Fibroblast of lung (primary cell): ENCODE measurements at regions not wholly inside any gene's neighbourhood (a gene's known extent, or its start where the extent isn't known, plus 50 kb on each side); places are given as distances from the start of the nearest gene placed in this dataset.

Source experiments
- DNase-seq, 2 donors: peaks; one replicate each; pipeline versions ENCODE4 v3.0.0 to v3.0.0-alpha.2; 2010; ENCODE audit warnings: low read depth in 2 of 2
- H2AFZ ChIP-seq: 2 replicates; pipeline ENCODE4 v1.5.1; 2012; ENCODE audit warnings: low read length, control low read depth, inconsistent platforms
- H3K27ac ChIP-seq: 2 replicates; pipeline ENCODE4 v1.5.1; 2011; ENCODE audit warnings: low read length, control low read depth; ENCODE audit not compliant: insufficient read depth
- H3K27me3 ChIP-seq: 2 replicates; pipeline ENCODE4 v1.5.1; 2011; ENCODE audit warnings: mild to moderate bottlenecking, low read length; ENCODE audit not compliant: control insufficient read depth, insufficient read depth
- H3K36me3 ChIP-seq: 2 replicates; pipeline ENCODE4 v1.5.1; 2011; ENCODE audit warnings: low read length; ENCODE audit not compliant: control insufficient read depth, insufficient read depth
- H3K4me1 ChIP-seq: 2 replicates; pipeline ENCODE4 v1.5.1; 2011; ENCODE audit warnings: low read length; ENCODE audit not compliant: control insufficient read depth, insufficient read depth; ENCODE audit errors: extremely low read depth
- H3K4me2 ChIP-seq: 2 replicates; pipeline ENCODE4 v1.5.1; 2011; ENCODE audit warnings: low read length, control low read depth; ENCODE audit not compliant: insufficient read depth; ENCODE audit errors: extremely low read depth
- H3K4me3 ChIP-seq, 4 experiments: fragments of 200-600 bp in 1 of 4; sonication (generic) in 1 of 4; replicated peaks in 1 of 4; 2 replicates each; pipeline ENCODE4 v1.5.1; 2011 to 2016; ENCODE audit warnings: low read length in 4 of 4, low read depth in 3 of 4, mild to moderate bottlenecking in 3 of 4, control low read depth in 2 of 4, inconsistent platforms in 1 of 4, mixed read lengths in 1 of 4; ENCODE audit not compliant: insufficient read depth in 1 of 4; ENCODE audit errors: control extremely low read depth in 1 of 4
- H3K79me2 ChIP-seq: 2 replicates; pipeline ENCODE4 v1.5.1; 2012; ENCODE audit warnings: mild to moderate bottlenecking, low read length, inconsistent platforms; ENCODE audit not compliant: control insufficient read depth, insufficient read depth
- H3K9ac ChIP-seq: 2 replicates; pipeline ENCODE4 v1.5.1; 2011; ENCODE audit warnings: mild to moderate bottlenecking, low read length, control low read depth; ENCODE audit not compliant: insufficient read depth
- H3K9me3 ChIP-seq: 2 replicates; pipeline ENCODE4 v1.5.1; 2012; ENCODE audit warnings: low read depth, low read length; ENCODE audit not compliant: control insufficient read depth, insufficient read depth
- H4K20me1 ChIP-seq: 2 replicates; pipeline ENCODE4 v1.5.1; 2011; ENCODE audit warnings: low read length; ENCODE audit not compliant: control insufficient read depth, insufficient read depth; ENCODE audit errors: extremely low read depth
- EZH2 ChIP-seq: IDR thresholded peaks from 2 replicates; pipeline ENCODE4 v1.5.1; 2012; ENCODE audit warnings: low read length, control low read depth, mild to moderate bottlenecking; ENCODE audit errors: missing control alignments
- TF ChIP-seq, protein P1 (sequence below), 2 donors: IDR thresholded peaks in 1 of 2; conservative IDR thresholded peaks in 1 of 2; 1 replicate in 1 of 2; 2 replicates in 1 of 2; pipeline ENCODE4 v1.5.1; 2011 to 2012; ENCODE audit warnings: low read length in 2 of 2, control low read depth in 1 of 2, inconsistent platforms in 1 of 2, low read depth in 1 of 2, mild to moderate bottlenecking in 1 of 2

DNA sequence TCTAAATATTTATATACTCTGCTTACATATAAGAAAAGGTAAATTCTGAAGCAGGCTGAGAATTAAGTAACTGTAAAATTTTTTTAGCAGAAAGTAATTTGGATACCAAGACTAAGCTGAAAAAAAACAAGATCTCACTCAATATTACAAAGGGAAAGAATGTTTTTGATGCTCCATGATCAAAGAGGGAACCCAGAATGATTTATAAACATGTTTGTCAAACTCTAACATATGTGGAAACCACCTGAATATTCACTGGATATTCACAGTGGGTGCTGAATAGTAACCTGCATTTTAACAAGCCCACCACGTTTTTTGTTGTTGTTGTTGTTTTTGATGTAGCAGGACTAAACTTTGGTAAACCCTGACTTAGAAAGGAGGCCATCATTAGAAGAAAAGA lies 324.9 kb upstream of the GATB start:
- TF ChIP-seq, protein P1, sequence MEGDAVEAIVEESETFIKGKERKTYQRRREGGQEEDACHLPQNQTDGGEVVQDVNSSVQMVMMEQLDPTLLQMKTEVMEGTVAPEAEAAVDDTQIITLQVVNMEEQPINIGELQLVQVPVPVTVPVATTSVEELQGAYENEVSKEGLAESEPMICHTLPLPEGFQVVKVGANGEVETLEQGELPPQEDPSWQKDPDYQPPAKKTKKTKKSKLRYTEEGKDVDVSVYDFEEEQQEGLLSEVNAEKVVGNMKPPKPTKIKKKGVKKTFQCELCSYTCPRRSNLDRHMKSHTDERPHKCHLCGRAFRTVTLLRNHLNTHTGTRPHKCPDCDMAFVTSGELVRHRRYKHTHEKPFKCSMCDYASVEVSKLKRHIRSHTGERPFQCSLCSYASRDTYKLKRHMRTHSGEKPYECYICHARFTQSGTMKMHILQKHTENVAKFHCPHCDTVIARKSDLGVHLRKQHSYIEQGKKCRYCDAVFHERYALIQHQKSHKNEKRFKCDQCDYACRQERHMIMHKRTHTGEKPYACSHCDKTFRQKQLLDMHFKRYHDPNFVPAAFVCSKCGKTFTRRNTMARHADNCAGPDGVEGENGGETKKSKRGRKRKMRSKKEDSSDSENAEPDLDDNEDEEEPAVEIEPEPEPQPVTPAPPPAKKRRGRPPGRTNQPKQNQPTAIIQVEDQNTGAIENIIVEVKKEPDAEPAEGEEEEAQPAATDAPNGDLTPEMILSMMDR (conservative IDR thresholded peaks at IDR 0.05 in 1 of 2, IDR thresholded peaks at IDR 0.05 in 1 of 2; ENCODE audit: low read depth in 1 of 2, low read length in 2 of 2): no peak
- no peak for TF ChIP-seq EZH2
- no peak overlapping the region for H3K9ac ChIP-seq
- H3K4me3 ChIP-seq: no peak overlapping the region
- no peak for DNase-seq
- no peaks in the 10 kb centered on the region for H4K20me1 ChIP-seq
- no peak overlapping the region for H2AFZ ChIP-seq
- H3K4me1 ChIP-seq: no peaks in the 10 kb centered on the region
- no peaks in the 10 kb centered on the region for H3K36me3 ChIP-seq
- H3K27me3 ChIP-seq: no peaks in the 10 kb centered on the region
- no peak overlapping the region for H3K27ac ChIP-seq
- no peaks in the 10 kb centered on the region for H3K9me3 ChIP-seq
- no peaks in the 10 kb centered on the region for H3K79me2 ChIP-seq
- no peak overlapping the region for H3K4me2 ChIP-seq

DNA sequence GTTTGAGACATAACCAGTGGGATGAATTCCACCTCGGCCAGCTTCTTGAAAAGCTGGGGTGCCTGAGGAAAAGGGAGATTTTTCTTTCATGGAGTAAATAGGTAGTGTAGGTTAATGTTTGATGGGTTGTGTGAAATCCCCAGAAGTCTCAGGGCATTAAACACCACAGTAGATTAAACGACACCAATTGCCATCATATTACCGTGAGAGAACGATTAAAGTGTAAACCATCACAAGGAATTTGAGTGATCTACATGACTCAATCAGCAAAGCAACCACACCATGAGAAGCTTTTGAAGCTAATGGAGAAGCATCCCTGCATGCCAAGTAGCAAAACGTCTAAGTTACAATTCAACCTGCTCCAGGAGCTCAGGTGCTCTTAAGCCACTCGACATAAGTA lies 322.5 kb upstream of the GATB start:
- Histone ChIP-seq H3K4me2 (no peak overlapping the region), H3K9ac (no peak overlapping the region), H3K4me1 (no peaks in the 10 kb centered on the region), H3K27ac (no peak overlapping the region), H3K36me3 (no peaks in the 10 kb centered on the region), H2AFZ (no peak overlapping the region), H4K20me1 (no peaks in the 10 kb centered on the region), H3K9me3 (no peaks in the 10 kb centered on the region), H3K27me3 (no peaks in the 10 kb centered on the region), H3K4me3 (no peak overlapping the region), H3K79me2 (no peaks in the 10 kb centered on the region)
- DNase-seq: no peak
- TF ChIP-seq, protein P1 (conservative IDR thresholded peaks at IDR 0.05 in 1 of 2, IDR thresholded peaks at IDR 0.05 in 1 of 2; ENCODE audit: low read depth in 1 of 2, low read length in 2 of 2): no peak
- no peak for TF ChIP-seq EZH2

DNA sequence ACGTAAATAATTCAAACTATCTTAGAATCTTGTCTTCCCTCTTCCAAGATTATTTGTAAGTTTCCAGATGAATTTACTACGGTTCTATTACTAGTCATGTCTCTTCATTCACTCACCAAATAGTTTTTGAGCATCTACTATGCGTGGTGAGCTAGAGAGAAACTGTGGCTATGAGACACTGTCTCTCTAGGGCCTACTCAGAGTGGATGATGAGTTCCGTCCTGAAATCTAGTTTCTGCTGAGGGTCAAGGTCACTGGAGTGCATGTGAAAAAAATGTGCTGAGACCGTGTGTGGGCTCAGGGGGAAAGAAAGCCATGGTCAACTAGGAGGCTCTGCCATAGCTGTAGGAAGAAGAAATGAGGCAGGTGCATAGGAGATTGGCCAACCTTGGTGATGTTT lies 320.2 kb upstream of the GATB start:
- no peaks in the 10 kb centered on the region for H3K4me1 ChIP-seq
- no peak overlapping the region for H3K4me3 ChIP-seq
- H2AFZ ChIP-seq: no peak overlapping the region
- H3K4me2 ChIP-seq: no peak overlapping the region
- H4K20me1 ChIP-seq: no peaks in the 10 kb centered on the region
- no peak overlapping the region for H3K9ac ChIP-seq
- no peaks in the 10 kb centered on the region for H3K9me3 ChIP-seq
- TF ChIP-seq EZH2: no peak
- TF ChIP-seq, protein P1 (conservative IDR thresholded peaks at IDR 0.05 in 1 of 2, IDR thresholded peaks at IDR 0.05 in 1 of 2; ENCODE audit: low read depth in 1 of 2, low read length in 2 of 2): no peak
- no peak overlapping the region for H3K27ac ChIP-seq
- H3K36me3 ChIP-seq: no peaks in the 10 kb centered on the region
- H3K27me3 ChIP-seq: peaks cover 2% of the 10 kb centered on the region
- no peaks in the 10 kb centered on the region for H3K79me2 ChIP-seq
- no peak for DNase-seq
